Nucleus accumbens (tissue), 56 donors: ENCODE measurements at regions not wholly inside any gene's neighbourhood (a gene's known extent, or its start where the extent isn't known, plus 50 kb on each side); places are given as distances from the start of the nearest gene placed in this dataset.

Experiments
- DNase-seq, 56 donors: peaks; one replicate each; lab custom pipeline; 2025; lab: John Stamatoyannopoulos, UW

GRCh38 chr7:340979-341694, 51.2 kb downstream of the FOXL3 start:
- no peak for DNase-seq

- DNase-seq, result peak in 55 of 56 donors; percentile 19 to 94 (median 81)
Observed at GRCh38 chr7:341841-342638, 52.1 kb downstream of the FOXL3 start.

- DNase-seq, result no peak
Observed at GRCh38 chr7:342681-343216, 52.8 kb downstream of the FOXL3 start.

- no peak for DNase-seq
Observed at GRCh38 chr7:343227-343822, 53.4 kb downstream of the FOXL3 start.

GRCh38 chr7:343864-344607, 54.1 kb downstream of the FOXL3 start:
- no peak for DNase-seq

GRCh38 chr7:344608-344994, 54.6 kb downstream of the FOXL3 start:
- no peak for DNase-seq

GRCh38 chr7:346116-346898, 56.3 kb downstream of the FOXL3 start:
- no peak for DNase-seq

- DNase-seq, result no peak
Observed at GRCh38 chr7:347001-347590, 57.1 kb downstream of the FOXL3 start.

- no peak for DNase-seq
Observed at GRCh38 chr7:347644-348479, 57.9 kb downstream of the FOXL3 start.

- no peak for DNase-seq
Observed at GRCh38 chr7:348480-348844, 58.5 kb downstream of the FOXL3 start.

- no peak for DNase-seq
Observed at GRCh38 chr7:348962-349743, 59.2 kb downstream of the FOXL3 start.

GRCh38 chr7:351256-351655, 61.3 kb downstream of the FOXL3 start:
- no peak for DNase-seq

- peak in 2 of 56 donors; percentile 7 to 13 for DNase-seq
Observed at GRCh38 chr7:351681-352480, 61.9 kb downstream of the FOXL3 start.

GRCh38 chr7:353746-354325, 63.9 kb downstream of the FOXL3 start:
- DNase-seq, result peak in 41 of 56 donors; percentile 12 to 79 (median 36)

- DNase-seq, result no peak
Observed at GRCh38 chr7:354597-355470, 64.9 kb downstream of the FOXL3 start.
